ENCODE measurements at regions not wholly inside any gene's neighbourhood (a gene's known extent, or its start where the extent isn't known, plus 50 kb on each side); places are given as distances from the start of the nearest gene placed in this dataset.

- no peak for TF ChIP-seq CTCF (conservative IDR thresholded peaks at IDR 0.05)
- DNase-seq (ENCODE audit: extremely low spot score, unreplicated experiment), result no peak
- H3K27me3 Mint-ChIP-seq, result no peaks in the 10 kb centered on the region
- peaks cover 4% of the 10 kb centered on the region for H3K36me3 Mint-ChIP-seq
- no peak overlapping the region for H3K27ac Mint-ChIP-seq
- peaks cover 40% of the 10 kb centered on the region for H3K4me1 Mint-ChIP-seq (ENCODE audit: unreplicated experiment)
- no peaks in the 10 kb centered on the region for H3K9me3 Mint-ChIP-seq
- H3K4me3 Mint-ChIP-seq, result no peak overlapping the region
Measured at GRCh38 chr18:10143596-10143995, 229.8 kb downstream of the VAPA start.

GRCh38 chr18:10145546-10145945 is 231.7 kb downstream of the VAPA start:
- Mint-ChIP-seq H3K4me1 (ENCODE audit: unreplicated experiment) (peaks cover 28% of the 10 kb centered on the region), H3K4me3 (no peak overlapping the region), H3K9me3 (peaks cover 5% of the 10 kb centered on the region), H3K27me3 (no peaks in the 10 kb centered on the region), H3K36me3 (no peaks in the 10 kb centered on the region), H3K27ac (no peak overlapping the region)
- DNase-seq (ENCODE audit: extremely low spot score, unreplicated experiment), result no peak
- no peak for TF ChIP-seq CTCF (conservative IDR thresholded peaks at IDR 0.05)

GRCh38 chr18:10147226-10147625 is 233.4 kb downstream of the VAPA start:
- Mint-ChIP-seq H3K4me3 (no peak overlapping the region), H3K36me3 (no peaks in the 10 kb centered on the region), H3K9me3 (peaks cover 5% of the 10 kb centered on the region), H3K4me1 (ENCODE audit: unreplicated experiment) (peaks cover 13% of the 10 kb centered on the region), H3K27me3 (no peaks in the 10 kb centered on the region), H3K27ac (no peak overlapping the region)
- no peak for DNase-seq (ENCODE audit: extremely low spot score, unreplicated experiment)
- no peak for TF ChIP-seq CTCF (conservative IDR thresholded peaks at IDR 0.05)

GRCh38 chr18:10147752-10148151 is 233.9 kb downstream of the VAPA start:
- no peaks in the 10 kb centered on the region for H3K36me3 Mint-ChIP-seq
- H3K4me1 Mint-ChIP-seq (ENCODE audit: unreplicated experiment), result peaks cover 9% of the 10 kb centered on the region
- no peak for TF ChIP-seq CTCF (conservative IDR thresholded peaks at IDR 0.05)
- H3K9me3 Mint-ChIP-seq, result peaks cover 5% of the 10 kb centered on the region
- H3K27me3 Mint-ChIP-seq, result no peaks in the 10 kb centered on the region
- H3K27ac Mint-ChIP-seq, result no peak overlapping the region
- H3K4me3 Mint-ChIP-seq, result no peak overlapping the region
- DNase-seq (ENCODE audit: extremely low spot score, unreplicated experiment), result no peak

GRCh38 chr18:10148189-10148929 is 234.5 kb downstream of the VAPA start:
- no peak overlapping the region for H3K4me3 Mint-ChIP-seq
- H3K27ac Mint-ChIP-seq, result no peak overlapping the region
- DNase-seq (ENCODE audit: extremely low spot score, unreplicated experiment), result no peak
- no peaks in the 10 kb centered on the region for H3K27me3 Mint-ChIP-seq
- H3K9me3 Mint-ChIP-seq, result peaks cover 5% of the 10 kb centered on the region
- no peaks in the 10 kb centered on the region for H3K36me3 Mint-ChIP-seq
- no peak for TF ChIP-seq CTCF (conservative IDR thresholded peaks at IDR 0.05)
- H3K4me1 Mint-ChIP-seq (ENCODE audit: unreplicated experiment), result peaks cover 6% of the 10 kb centered on the region

All from type B pancreatic cell (in vitro differentiated cells).